GM19351 (cell line): ENCODE measurements at regions not wholly inside any gene's neighbourhood (a gene's known extent, or its start where the extent isn't known, plus 50 kb on each side); places are given as distances from the start of the nearest gene placed in this dataset.
"Not testable (repeated sequence)": the region's sequence is repeated elsewhere in the genome, so short reads cannot be mapped to it uniquely, and the experiment has no call there.

Source experiments
- ATAC-seq: cut with Tn5 transposase; IDR thresholded peaks from one replicate; pipeline ENCODE4 v1.9.1; 2021; ENCODE audit warnings: mild to moderate bottlenecking, moderate library complexity; ENCODE audit not compliant: unreplicated experiment

- no peak for ATAC-seq
Observed at GRCh38 chr3:90145094-90145860, 1037.9 kb downstream of the EPHA3 start.

DNA sequence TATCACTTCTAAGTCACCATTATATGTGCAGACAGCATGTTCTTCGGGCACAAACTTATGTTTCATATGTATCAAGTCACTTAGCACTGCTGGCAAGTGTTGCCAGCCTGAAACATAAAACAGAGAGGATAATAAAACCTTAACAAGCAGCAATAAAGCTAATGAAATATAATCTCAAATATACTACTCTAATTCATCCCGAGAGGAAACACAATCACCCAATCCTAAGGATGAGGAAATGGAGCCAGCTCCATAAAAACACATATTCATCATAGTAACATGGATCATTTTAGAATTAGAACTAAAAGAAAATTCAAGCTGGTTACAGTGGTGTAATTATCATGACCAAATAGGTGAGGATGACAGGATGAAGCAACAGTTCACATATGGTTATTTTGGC lies 1072.7 kb downstream of the EPHA3 start:
- ATAC-seq: no peak

DNA sequence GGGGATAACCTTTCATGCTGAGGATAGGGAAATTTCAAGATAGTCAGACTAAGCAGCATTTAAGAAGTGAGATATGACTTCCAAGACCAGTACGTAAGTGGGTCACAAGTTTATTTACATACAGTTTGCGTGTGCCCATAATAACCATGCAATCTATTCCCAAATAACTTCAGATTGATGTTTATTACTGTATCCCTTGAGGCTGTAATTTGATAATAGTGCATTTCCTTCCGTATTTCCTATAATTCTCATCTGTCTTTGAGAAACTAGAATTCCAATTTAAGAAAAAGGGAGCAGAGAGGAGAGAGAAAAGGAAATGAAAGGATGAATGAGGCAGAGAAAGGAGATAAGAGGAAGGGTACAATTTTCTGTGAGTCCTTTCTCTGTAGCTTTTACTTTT lies 1073.1 kb downstream of the EPHA3 start:
- ATAC-seq: no peak

DNA sequence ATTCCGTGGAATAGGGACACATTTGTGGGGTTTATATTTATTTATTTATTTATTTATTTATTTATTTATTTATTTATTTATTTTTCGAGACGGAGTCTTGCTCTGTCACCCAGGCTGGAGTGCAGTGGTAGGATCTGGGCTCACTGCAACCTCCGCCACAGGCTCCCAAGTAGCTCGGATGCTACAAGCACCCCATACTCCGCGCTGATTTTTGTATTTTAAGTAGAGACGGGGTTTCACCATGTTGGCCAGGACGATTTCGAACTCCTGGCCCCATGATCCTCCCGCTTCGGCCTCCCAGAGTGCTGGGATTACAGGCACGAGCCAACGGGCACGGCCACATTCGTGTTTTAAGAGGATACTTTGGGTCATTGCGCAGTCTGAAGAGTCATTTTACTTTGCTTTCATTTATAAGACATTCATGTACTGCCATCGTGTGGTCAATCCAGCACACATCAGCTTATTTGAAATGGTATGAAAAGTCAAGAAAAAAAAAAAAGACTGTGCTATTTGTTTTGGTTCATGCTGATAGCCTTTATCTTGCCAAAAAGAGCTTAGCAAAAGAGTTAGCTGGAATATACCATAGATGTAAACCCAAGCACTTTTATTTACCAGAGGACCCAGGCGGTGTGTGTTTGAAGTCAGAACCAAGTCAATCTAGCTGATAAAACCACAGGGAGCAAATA lies 1075.0 kb downstream of the EPHA3 start:
- peak; percentile 97 for ATAC-seq

GRCh38 chr3:90184861-90185260 lies 1077.4 kb downstream of the EPHA3 start:
- no peak for ATAC-seq

DNA sequence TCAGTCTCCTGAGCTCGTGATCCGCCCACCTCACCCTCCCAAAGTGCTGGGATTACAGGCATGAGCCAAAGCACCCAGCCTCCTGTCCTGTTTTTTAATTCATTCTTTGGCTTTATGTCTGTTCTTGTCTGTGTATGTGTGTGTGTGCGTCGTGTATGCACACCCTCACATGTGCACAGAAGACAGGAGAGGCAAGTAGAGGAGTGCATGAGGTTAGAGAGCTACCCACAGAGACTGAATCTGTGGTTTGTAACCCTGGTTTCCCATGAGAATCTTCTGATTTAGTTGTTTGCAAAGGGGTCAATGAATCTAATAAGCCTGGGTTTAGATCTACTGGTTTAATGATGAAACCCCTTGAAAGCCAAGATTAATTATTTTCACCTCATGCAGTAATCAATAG lies 1090.0 kb downstream of the EPHA3 start:
- not testable (repeated sequence) for ATAC-seq

DNA sequence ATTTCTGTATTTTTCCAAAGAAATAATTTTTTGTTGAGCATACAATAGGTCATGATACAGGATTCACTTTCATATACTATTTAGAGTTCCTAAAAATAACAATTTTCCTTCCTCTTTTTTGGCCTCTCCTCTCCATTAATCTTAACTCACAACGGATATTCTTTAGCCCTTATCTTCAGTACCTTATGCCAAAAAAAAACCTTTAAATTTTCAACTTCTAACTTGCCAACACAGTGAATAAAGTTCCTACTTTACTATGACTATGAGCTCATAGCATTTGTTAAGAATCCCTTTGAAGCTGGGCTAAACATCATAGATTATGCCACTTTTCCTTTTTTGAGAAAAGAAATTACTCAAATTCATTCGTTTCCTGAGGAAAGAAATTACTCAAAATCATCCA lies 1095.5 kb downstream of the EPHA3 start:
- ATAC-seq: not testable (repeated sequence)

DNA sequence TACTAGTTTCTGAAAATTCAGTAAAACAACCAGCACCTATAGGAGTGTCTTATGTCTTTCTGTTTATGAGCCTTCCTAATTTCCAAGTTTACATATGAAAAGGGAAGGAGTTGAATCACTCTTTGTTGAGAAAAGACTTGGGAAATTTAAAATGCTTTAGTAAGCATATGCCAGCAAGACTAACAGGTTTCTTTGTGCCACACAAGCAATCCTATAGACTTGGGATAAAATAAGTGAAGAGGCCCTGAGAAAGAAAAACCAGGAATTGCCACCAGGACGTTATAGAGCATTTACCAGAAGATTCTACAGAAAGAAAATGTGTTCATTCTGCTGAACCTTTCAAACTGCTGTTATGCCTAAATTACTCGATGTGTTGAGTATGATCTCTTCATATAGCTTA lies 1099.1 kb downstream of the EPHA3 start:
- not testable (repeated sequence) for ATAC-seq

DNA sequence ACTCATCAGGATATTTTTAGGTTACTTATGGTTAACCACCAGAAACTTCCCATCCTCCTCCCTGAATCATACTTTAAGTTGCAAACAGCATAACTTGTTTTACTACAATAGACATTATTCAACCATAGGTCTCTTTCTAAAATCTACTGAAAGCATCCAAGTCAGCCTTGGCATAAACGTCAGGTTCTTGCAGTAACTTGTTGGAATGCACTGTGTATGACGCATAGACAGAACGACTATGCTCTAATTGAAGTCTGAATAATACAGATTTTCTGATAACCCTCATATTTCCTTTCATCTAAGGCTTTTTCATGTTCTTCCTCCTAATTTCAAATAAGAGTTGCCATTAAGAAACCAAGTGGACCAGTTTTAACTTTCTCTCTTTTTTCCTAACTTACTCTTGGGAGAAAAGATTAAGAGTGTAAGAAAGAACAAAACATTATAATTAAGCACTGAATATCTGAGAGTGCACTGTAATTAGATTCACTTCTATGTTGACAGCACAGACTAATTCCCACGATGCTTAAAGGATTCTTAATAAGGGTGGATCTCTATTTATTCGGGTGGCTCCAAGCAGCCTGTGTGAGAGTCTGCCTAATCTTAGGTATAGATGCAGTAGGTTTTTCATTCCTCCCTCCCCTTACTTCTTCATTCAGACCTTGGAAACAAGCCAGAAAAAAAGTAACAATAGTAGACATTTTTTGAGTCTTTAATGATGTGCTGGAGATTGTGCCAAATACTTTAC lies 1100.1 kb downstream of the EPHA3 start:
- ATAC-seq: not testable (repeated sequence)

GRCh38 chr3:90221900-90222299 lies 1114.5 kb downstream of the EPHA3 start:
- ATAC-seq: no peak

- ATAC-seq: no peak
Observed at GRCh38 chr3:90241481-90241880, 1134.1 kb downstream of the EPHA3 start.

DNA sequence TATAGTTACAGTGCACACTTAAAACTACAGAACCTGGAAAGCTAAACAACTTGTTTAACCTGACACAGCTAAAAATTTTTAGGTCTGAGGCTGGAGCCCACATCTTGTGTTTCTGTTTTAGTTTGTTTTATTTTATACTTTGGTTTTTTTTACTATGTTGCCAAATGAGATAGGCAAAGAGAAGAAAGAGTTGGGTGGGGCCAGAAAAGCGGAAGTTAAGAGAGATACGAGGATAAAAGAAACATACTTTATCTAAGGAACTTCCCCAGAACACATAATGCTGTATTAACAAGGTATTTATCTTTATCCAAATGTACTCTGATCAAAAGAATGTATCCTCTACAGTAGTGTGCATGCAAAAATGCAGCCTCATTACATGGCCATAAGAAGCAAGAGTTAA lies 1145.7 kb downstream of the EPHA3 start:
- no peak for ATAC-seq

DNA sequence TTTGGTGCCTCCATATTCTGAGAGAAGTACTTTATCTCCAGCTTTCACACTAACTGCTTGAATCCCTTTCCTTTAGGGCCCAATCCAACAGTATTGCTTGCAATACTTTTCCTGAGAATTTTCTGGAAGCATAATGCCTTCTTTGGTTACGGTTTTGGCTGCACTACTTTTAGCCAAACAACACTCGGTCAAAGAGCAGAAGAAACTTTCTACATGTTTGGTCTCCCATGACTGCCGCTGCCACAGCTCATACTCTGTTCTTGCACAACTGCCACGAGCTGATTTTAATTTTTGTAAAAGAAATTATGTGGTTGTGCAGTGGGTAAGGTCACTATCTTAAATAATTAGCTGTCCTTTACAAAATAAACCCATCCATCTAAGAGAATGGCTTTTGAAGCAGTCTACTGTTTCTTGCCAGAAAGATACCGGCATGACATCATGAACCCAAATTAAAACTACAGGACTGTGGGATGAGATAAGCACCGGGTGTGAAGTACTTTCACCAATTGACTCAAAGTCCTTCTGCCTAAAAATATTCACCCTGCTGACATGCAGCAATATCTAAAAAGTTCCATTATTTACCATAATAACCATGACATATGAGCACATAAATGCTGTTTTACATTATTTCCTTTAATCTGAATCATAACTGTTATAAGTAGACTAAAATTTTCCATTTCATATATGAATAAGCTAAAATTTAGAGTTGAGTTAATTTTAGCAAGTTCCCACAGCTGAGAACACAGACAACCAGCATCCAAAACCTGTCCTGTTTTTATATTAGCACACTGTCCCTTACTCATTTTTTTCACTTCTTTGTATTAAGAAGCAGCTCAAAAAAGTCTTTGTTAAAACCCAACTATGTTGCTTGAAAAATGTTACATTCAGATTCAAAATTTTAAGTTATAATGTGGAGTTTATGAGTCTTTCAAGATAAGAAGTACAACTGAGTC lies 1154.3 kb downstream of the EPHA3 start:
- ATAC-seq: no peak
